Heart right ventricle (tissue), 16 donors: ENCODE measurements at regions not wholly inside any gene's neighbourhood (a gene's known extent, or its start where the extent isn't known, plus 50 kb on each side); places are given as distances from the start of the nearest gene placed in this dataset.

ENCODE experiments used
- ATAC-seq, 8 donors: fragments of 200-7000 bp; cut with Tn5 transposase; one replicate each; pipeline ENCODE4 v1.9.1; 2020; ENCODE audit warnings: mild to moderate bottlenecking in 8 of 8, moderate library complexity in 8 of 8, moderate number of reproducible peaks in 1 of 8
- DNase-seq, 2 donors: peaks; one replicate each; pipeline ENCODE4 v3.0.0-alpha.2; 2020
- H3K27ac ChIP-seq, 10 donors: fragments of 200-600 bp; sonication (generic) in 2 of 10; one replicate each; pipeline versions ENCODE4 v1.5.0 to v1.8.0; 2020 to 2022; ENCODE audit warnings: mild to moderate bottlenecking in 3 of 10
- H3K27me3 ChIP-seq, 7 donors: fragments of 200-600 bp; one replicate each; pipeline ENCODE4 v1.8.0; 2021 to 2022; ENCODE audit warnings: mild to moderate bottlenecking in 2 of 7
- H3K36me3 ChIP-seq, 9 donors: fragments of 200-600 bp; sonication (generic) in 1 of 9; one replicate each; pipeline versions ENCODE4 v1.5.0 to v1.8.0; 2020 to 2022; ENCODE audit warnings: mild to moderate bottlenecking in 2 of 9
- H3K4me1 ChIP-seq, 9 donors: fragments of 200-600 bp; sonication (generic) in 1 of 9; one replicate each; pipeline versions ENCODE4 v1.5.0 to v1.8.0; 2020 to 2022; ENCODE audit warnings: mild to moderate bottlenecking in 4 of 9
- H3K4me3 ChIP-seq, 10 donors: fragments of 200-600 bp; sonication (generic) in 2 of 10; one replicate each; pipeline versions ENCODE4 v1.5.0 to v1.8.0; 2020 to 2022; ENCODE audit warnings: mild to moderate bottlenecking in 7 of 10, moderate library complexity in 2 of 10
- H3K9me3 ChIP-seq, 11 donors: fragments of 200-600 bp in 10 of 11; sonication (generic) in 2 of 11; one replicate each; pipeline versions ENCODE4 v1.5.0 to v1.8.0; 2013 to 2022; ENCODE audit warnings: mild to moderate bottlenecking in 2 of 11, control low read depth in 1 of 11, moderate library complexity in 1 of 11
- CTCF ChIP-seq, 9 donors: fragments of 200-600 bp; sonication (generic) in 2 of 9; IDR thresholded peaks; one replicate each; pipeline versions ENCODE4 v1.5.0 to v1.8.0; 2021 to 2022; ENCODE audit warnings: antibody characterized with exemption in 9 of 9, mild to moderate bottlenecking in 5 of 9, moderate library complexity in 1 of 9
- WGBS, 2 donors: extraction: QIAGEN DNeasy Blood & Tissue Kit; methylation state at CpG; one replicate each; pipeline ENCODE4 v1.1.7; 2013; ENCODE audit warnings: inconsistent platforms in 1 of 2; 5-methylcytosine and 5-hydroxymethylcytosine counted together
- intact Hi-C, 10 donors: fragments of 100-400 bp; cut with DNase I; formaldehyde crosslinking; loops; one replicate each; pipeline versions ENCODE4 v1.11.1 to v1.14.2; 2022
- donor health status: Arrhythmogenic right ventricular cardiomyopathy.
- donor health status: ischemic (EF 13 %, LVEDD 7.1; RV severe dilation, severe dysfunction).
- donor health status: healthy with polysubstance abuse.
- donor health status: DM: no; HTN: yes; CAD: no.
- donor health status: DM: no; HTN: no; CAD: no.
- donor health status: ischemic (EF 25% LVEDD 6.9; RV normal size, moderate dysfunction).
- donor health status: ischemic (EF 25% LVEDD 5.7; RV mildly dilated, moderate dysfunction).
- donor health status: healthy.
- donor health status: DM: yes; HTN: yes; CAD: no.
- donor health status: Ischemic cardiomyopathy.
- donor health status: ischemic (EF 35%, LVEDD 5.7; RV mildly dilated, moderate dysfunction).
- donor health status: nonischemic (EF 11% LVEDD 7.7; RV severe dilation, severe dysfunction).
- donor health status: DM: yes; HTN: yes; CAD: no.
- donor health status: PGD.
- donor health status: ischemic (EF 29% LVEDD 5.4; RV normal size, mild dysfunction).
- donor health status: nonischemic (EF 23%, LVEDD 6.1; RV moderate dilation, normal function).

- Histone ChIP-seq H3K27me3 (peaks cover 0 to 13% (median 0%) of the 10 kb centered on the region in 7 donors), H3K9me3 (no peaks in the 10 kb centered on the region), H3K36me3 (no peaks in the 10 kb centered on the region), H3K4me1 (peaks cover 0 to 10% (median 0%) of the 10 kb centered on the region in 9 donors), H3K4me3 (no peak overlapping the region), H3K27ac (no peak overlapping the region)
- DNase-seq (no peak), ATAC-seq (no peak)
- TF ChIP-seq CTCF (IDR thresholded peaks at IDR 0.05): no peak
- WGBS, 2 donors: 90% methylated on average over 5 of the region's 5 CpGs
- intact Hi-C loops: no loop called here
Measured at GRCh38 chr17:34842235-34842634, 119.0 kb downstream of the CCT6B start.

- DNase-seq: no peak
- intact Hi-C loops: no loop called here
- H3K27ac ChIP-seq: no peak overlapping the region
- no peak for TF ChIP-seq CTCF (IDR thresholded peaks at IDR 0.05)
- H3K27me3 ChIP-seq: peaks cover 0 to 14% (median 0%) of the 10 kb centered on the region in 7 donors
- H3K4me3 ChIP-seq: no peak overlapping the region
- peaks cover 0 to 10% (median 0%) of the 10 kb centered on the region in 9 donors for H3K4me1 ChIP-seq
- ATAC-seq: no peak
- 54 to 56% methylated on average over 1 of the region's 1 CpG for WGBS, 2 donors
- no peaks in the 10 kb centered on the region for H3K9me3 ChIP-seq
- no peaks in the 10 kb centered on the region for H3K36me3 ChIP-seq
Measured at GRCh38 chr17:34841467-34841866, 119.8 kb downstream of the CCT6B start.

- no peaks in the 10 kb centered on the region for H3K9me3 ChIP-seq
- H3K36me3 ChIP-seq: no peaks in the 10 kb centered on the region
- no peak for TF ChIP-seq CTCF (IDR thresholded peaks at IDR 0.05)
- 35 to 40% methylated on average over 4 of the region's 4 CpGs for WGBS, 2 donors
- ATAC-seq (no peak), DNase-seq (no peak)
- peaks cover 0 to 14% (median 0%) of the 10 kb centered on the region in 7 donors for H3K27me3 ChIP-seq
- H3K4me1 ChIP-seq: peaks cover 0 to 10% (median 0%) of the 10 kb centered on the region in 9 donors
- intact Hi-C loops: no loop called here
- no peak overlapping the region for H3K27ac ChIP-seq
- H3K4me3 ChIP-seq: no peak overlapping the region
Measured at GRCh38 chr17:34840750-34841149, 120.5 kb downstream of the CCT6B start.

GRCh38 chr17:34837876-34838478 lies 123.3 kb downstream of the CCT6B start:
- Histone ChIP-seq H3K4me1 (peaks cover 0 to 10% (median 0%) of the 10 kb centered on the region in 9 donors), H3K4me3 (no peak overlapping the region), H3K36me3 (no peaks in the 10 kb centered on the region), H3K27me3 (peaks cover 0 to 14% (median 10%) of the 10 kb centered on the region in 7 donors), H3K9me3 (no peaks in the 10 kb centered on the region), H3K27ac (no peak overlapping the region)
- DNase-seq (no peak), ATAC-seq (no peak)
- intact Hi-C loops: no loop called here
- no peak for TF ChIP-seq CTCF (IDR thresholded peaks at IDR 0.05)
- WGBS, 2 donors: 80 to 84% methylated on average over 14 of the region's 14 CpGs
